ENCODE measurements at regions not wholly inside any gene's neighbourhood (a gene's known extent, or its start where the extent isn't known, plus 50 kb on each side); places are given as distances from the start of the nearest gene placed in this dataset.

DNA sequence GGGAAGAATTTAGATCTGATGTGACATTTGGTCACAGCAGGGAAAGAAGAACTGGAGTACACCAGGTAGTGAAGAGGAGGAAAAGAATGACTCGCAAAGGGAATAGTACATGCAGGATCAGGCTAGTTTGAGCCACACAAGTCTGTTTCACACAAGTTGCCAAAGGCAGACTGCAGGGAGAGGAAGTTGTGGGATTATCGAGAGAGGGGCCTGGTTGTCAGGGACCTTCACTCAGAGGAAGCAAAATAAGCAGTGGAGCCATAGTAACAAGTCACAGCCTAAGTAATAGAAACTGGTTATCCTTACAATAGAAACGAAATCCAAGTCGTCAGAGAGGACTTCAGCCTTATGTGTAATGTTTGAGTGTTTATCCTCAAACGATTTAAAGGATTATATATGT is 316.7 kb upstream of the HTR2C start:
- TF ChIP-seq, protein P1, sequence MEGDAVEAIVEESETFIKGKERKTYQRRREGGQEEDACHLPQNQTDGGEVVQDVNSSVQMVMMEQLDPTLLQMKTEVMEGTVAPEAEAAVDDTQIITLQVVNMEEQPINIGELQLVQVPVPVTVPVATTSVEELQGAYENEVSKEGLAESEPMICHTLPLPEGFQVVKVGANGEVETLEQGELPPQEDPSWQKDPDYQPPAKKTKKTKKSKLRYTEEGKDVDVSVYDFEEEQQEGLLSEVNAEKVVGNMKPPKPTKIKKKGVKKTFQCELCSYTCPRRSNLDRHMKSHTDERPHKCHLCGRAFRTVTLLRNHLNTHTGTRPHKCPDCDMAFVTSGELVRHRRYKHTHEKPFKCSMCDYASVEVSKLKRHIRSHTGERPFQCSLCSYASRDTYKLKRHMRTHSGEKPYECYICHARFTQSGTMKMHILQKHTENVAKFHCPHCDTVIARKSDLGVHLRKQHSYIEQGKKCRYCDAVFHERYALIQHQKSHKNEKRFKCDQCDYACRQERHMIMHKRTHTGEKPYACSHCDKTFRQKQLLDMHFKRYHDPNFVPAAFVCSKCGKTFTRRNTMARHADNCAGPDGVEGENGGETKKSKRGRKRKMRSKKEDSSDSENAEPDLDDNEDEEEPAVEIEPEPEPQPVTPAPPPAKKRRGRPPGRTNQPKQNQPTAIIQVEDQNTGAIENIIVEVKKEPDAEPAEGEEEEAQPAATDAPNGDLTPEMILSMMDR (IDR thresholded peaks at IDR 0.05): no peak
- TF ChIP-seq POLR2A (IDR thresholded peaks at IDR 0.05): no peak

All from esophagus squamous epithelium (tissue), 4 donors.